ENCODE measurements at regions not wholly inside any gene's neighbourhood (a gene's known extent, or its start where the extent isn't known, plus 50 kb on each side); places are given as distances from the start of the nearest gene placed in this dataset.

- DNase-seq (ENCODE audit: low spot score) = no peak
- Histone ChIP-seq H3K27ac (ENCODE audit: low read depth in 1 of 2, low read length in 2 of 2) (no peak overlapping the region), H3K4me3 (ENCODE audit: low read depth in 1 of 3, low read length in 3 of 3) (no peak overlapping the region), H3K9ac (ENCODE audit: low read depth in 1 of 2, low read length in 2 of 2) (no peak overlapping the region), H3K27me3 (ENCODE audit: control insufficient read depth in 4 of 4, insufficient read depth in 4 of 4, low read length in 3 of 4) (no peaks in the 10 kb centered on the region), H3K36me3 (ENCODE audit: control insufficient read depth in 4 of 4, insufficient read depth in 3 of 4, low read depth in 1 of 4, low read length in 3 of 4) (no peaks in the 10 kb centered on the region), H3K9me3 (ENCODE audit: control insufficient read depth in 4 of 4, low read length in 3 of 4) (no peaks in the 10 kb centered on the region), H3K4me1 (ENCODE audit: control insufficient read depth in 4 of 4, insufficient read depth in 4 of 4, low read length in 3 of 4) (no peaks in the 10 kb centered on the region)
- WGBS = 51% methylated on average over 3 of the region's 3 CpGs
- no peak for TF ChIP-seq ZBTB33 (IDR thresholded peaks at IDR 0.05)
- no peak for TF ChIP-seq HNF4G (IDR thresholded peaks at IDR 0.05)
- no peak for TF ChIP-seq HNF4A (conservative IDR thresholded peaks at IDR 0.05)
- no peak for TF ChIP-seq NR2F2 (IDR thresholded peaks at IDR 0.05)
- no peak for TF ChIP-seq EGR1 (IDR thresholded peaks at IDR 0.05; ENCODE audit: low read depth in 2 of 2)
- TF ChIP-seq JUND (IDR thresholded peaks at IDR 0.05) = no peak
- no peak for TF ChIP-seq RXRA (IDR thresholded peaks at IDR 0.05)
- no peak for TF ChIP-seq RAD21 (IDR thresholded peaks at IDR 0.05)
- TF ChIP-seq, protein P1, sequence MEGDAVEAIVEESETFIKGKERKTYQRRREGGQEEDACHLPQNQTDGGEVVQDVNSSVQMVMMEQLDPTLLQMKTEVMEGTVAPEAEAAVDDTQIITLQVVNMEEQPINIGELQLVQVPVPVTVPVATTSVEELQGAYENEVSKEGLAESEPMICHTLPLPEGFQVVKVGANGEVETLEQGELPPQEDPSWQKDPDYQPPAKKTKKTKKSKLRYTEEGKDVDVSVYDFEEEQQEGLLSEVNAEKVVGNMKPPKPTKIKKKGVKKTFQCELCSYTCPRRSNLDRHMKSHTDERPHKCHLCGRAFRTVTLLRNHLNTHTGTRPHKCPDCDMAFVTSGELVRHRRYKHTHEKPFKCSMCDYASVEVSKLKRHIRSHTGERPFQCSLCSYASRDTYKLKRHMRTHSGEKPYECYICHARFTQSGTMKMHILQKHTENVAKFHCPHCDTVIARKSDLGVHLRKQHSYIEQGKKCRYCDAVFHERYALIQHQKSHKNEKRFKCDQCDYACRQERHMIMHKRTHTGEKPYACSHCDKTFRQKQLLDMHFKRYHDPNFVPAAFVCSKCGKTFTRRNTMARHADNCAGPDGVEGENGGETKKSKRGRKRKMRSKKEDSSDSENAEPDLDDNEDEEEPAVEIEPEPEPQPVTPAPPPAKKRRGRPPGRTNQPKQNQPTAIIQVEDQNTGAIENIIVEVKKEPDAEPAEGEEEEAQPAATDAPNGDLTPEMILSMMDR (IDR thresholded peaks at IDR 0.05; ENCODE audit: low read depth, low read length, missing input control) = no peak
- TF ChIP-seq SP1 (IDR thresholded peaks at IDR 0.05) = no peak
- TF ChIP-seq ATF3 (IDR thresholded peaks at IDR 0.05) = no peak
- TF ChIP-seq GABPA (IDR thresholded peaks at IDR 0.05 in 1 of 2, conservative IDR thresholded peaks at IDR 0.05 in 1 of 2) = no peak
- no peak for TF ChIP-seq FOXA1 (IDR thresholded peaks at IDR 0.05)
These were observed 1387.0 kb upstream of the TENM4 start for GRCh38 chr11:80827781-80828180.

- TF ChIP-seq RAD21 (IDR thresholded peaks at IDR 0.05) (no peak), ATF3 (IDR thresholded peaks at IDR 0.05) (no peak), HNF4A (conservative IDR thresholded peaks at IDR 0.05) (no peak), FOXA1 (IDR thresholded peaks at IDR 0.05) (no peak), YY1 (IDR thresholded peaks at IDR 0.05) (no peak), GABPA (IDR thresholded peaks at IDR 0.05 in 1 of 2, conservative IDR thresholded peaks at IDR 0.05 in 1 of 2) (no peak), HNF4G (IDR thresholded peaks at IDR 0.05) (no peak), SP1 (IDR thresholded peaks at IDR 0.05) (no peak), NR2F2 (IDR thresholded peaks at IDR 0.05) (no peak), TAF1 (conservative IDR thresholded peaks at IDR 0.05) (no peak), MAX (IDR thresholded peaks at IDR 0.05) (no peak), EGR1 (IDR thresholded peaks at IDR 0.05; ENCODE audit: low read depth in 2 of 2) (no peak), REST (IDR thresholded peaks at IDR 0.05) (no peak), JUND (IDR thresholded peaks at IDR 0.05) (no peak), ZBTB33 (IDR thresholded peaks at IDR 0.05) (no peak)
- Histone ChIP-seq H3K4me1 (ENCODE audit: control insufficient read depth in 4 of 4, insufficient read depth in 4 of 4, low read length in 3 of 4) (no peaks in the 10 kb centered on the region), H3K36me3 (ENCODE audit: control insufficient read depth in 4 of 4, insufficient read depth in 3 of 4, low read depth in 1 of 4, low read length in 3 of 4) (no peaks in the 10 kb centered on the region), H3K27ac (ENCODE audit: low read depth in 1 of 2, low read length in 2 of 2) (no peak overlapping the region), H3K27me3 (ENCODE audit: control insufficient read depth in 4 of 4, insufficient read depth in 4 of 4, low read length in 3 of 4) (no peaks in the 10 kb centered on the region), H3K9ac (ENCODE audit: low read depth in 1 of 2, low read length in 2 of 2) (no peak overlapping the region), H3K4me3 (ENCODE audit: low read depth in 1 of 3, low read length in 3 of 3) (no peak overlapping the region), H3K9me3 (ENCODE audit: control insufficient read depth in 4 of 4, low read length in 3 of 4) (no peaks in the 10 kb centered on the region)
- no peak for DNase-seq (ENCODE audit: low spot score)
- 79% methylated on average over 2 of the region's 2 CpGs for WGBS
These were observed 1386.0 kb upstream of the TENM4 start for GRCh38 chr11:80826808-80827207.

All from liver (tissue), 8 donors.